Smooth muscle cell (in vitro differentiated cells): ENCODE measurements at regions not wholly inside any gene's neighbourhood (a gene's known extent, or its start where the extent isn't known, plus 50 kb on each side); places are given as distances from the start of the nearest gene placed in this dataset.

Experiments
- DNase-seq: peaks from one replicate; lab custom pipeline; 2025; ENCODE audit not compliant: unreplicated experiment; lab: John Stamatoyannopoulos, UW
- H2AFZ ChIP-seq: fragments of 200-600 bp; sonication (generic); 2 replicates; pipeline ENCODE4 v1.6.0; 2016; ENCODE audit warnings: antibody characterized with exemption, low read depth, mild to moderate bottlenecking
- H3F3A ChIP-seq: fragments of 200-600 bp; sonication (generic); 2 replicates; pipeline ENCODE4 v1.6.0; 2017; ENCODE audit warnings: antibody characterized with exemption, low read depth
- H3K27ac ChIP-seq: fragments of 200-600 bp; sonication (generic); 2 replicates; pipeline ENCODE4 v1.5.1; 2016; ENCODE audit warnings: low read depth, mild to moderate bottlenecking
- H3K27me3 ChIP-seq: fragments of 200-600 bp; sonication (generic); 2 replicates; pipeline ENCODE4 v1.6.1; 2016; ENCODE audit warnings: low read depth, mild to moderate bottlenecking
- H3K36me3 ChIP-seq: fragments of 200-600 bp; sonication (generic); 2 replicates; pipeline ENCODE4 v1.5.1; 2016; ENCODE audit warnings: low read depth
- H3K4me1 ChIP-seq: fragments of 200-600 bp; sonication (generic); 2 replicates; pipeline ENCODE4 v1.5.1; 2016; ENCODE audit warnings: low read depth
- H3K4me2 ChIP-seq: fragments of 200-600 bp; sonication (generic); 2 replicates; pipeline ENCODE4 v1.6.0; 2016; ENCODE audit warnings: mild to moderate bottlenecking
- H3K4me3 ChIP-seq: fragments of 200-600 bp; sonication (generic); 2 replicates; pipeline ENCODE4 v1.5.1; 2016; ENCODE audit warnings: mild to moderate bottlenecking
- H3K79me2 ChIP-seq: fragments of 200-600 bp; sonication (generic); 2 replicates; pipeline ENCODE4 v1.6.0; 2016; ENCODE audit warnings: low read depth, mild to moderate bottlenecking
- H3K9ac ChIP-seq: fragments of 200-600 bp; sonication (generic); 2 replicates; pipeline ENCODE4 v1.6.0; 2016; ENCODE audit warnings: low read depth
- H3K9me3 ChIP-seq: fragments of 200-600 bp; sonication (generic); replicated peaks from 2 replicates; pipeline ENCODE4 v1.5.1; 2016; ENCODE audit warnings: low read depth
- H4K20me1 ChIP-seq: fragments of 200-600 bp; sonication (generic); 2 replicates; pipeline ENCODE4 v1.6.0; 2016; ENCODE audit warnings: low read depth
- CTCF ChIP-seq: fragments of 200-600 bp; sonication (generic); IDR thresholded peaks from 2 replicates; pipeline ENCODE4 v1.5.1; 2017; ENCODE audit warnings: borderline replicate concordance, mild to moderate bottlenecking, antibody characterized with exemption; ENCODE audit not compliant: insufficient read depth, poor library complexity, severe bottlenecking
- WGBS: methylation state at CpG from one replicate; pipeline ENCODE4 v1.1.7; 2016; ENCODE audit warnings: low lambda C conversion rate; 5-methylcytosine and 5-hydroxymethylcytosine counted together

- WGBS, result 67% methylated on average over 3 of the region's 3 CpGs
- DNase-seq, result no peak
These were observed 738.6 kb upstream of the NR2F2 start for GRCh38 chr15:95591886-95592285.

GRCh38 chr15:95594496-95594895 is 736.0 kb upstream of the NR2F2 start:
- DNase-seq, result no peak
- no peaks in the 10 kb centered on the region for H4K20me1 ChIP-seq

More at GRCh38 chr15:95591886-95592285, 738.6 kb upstream of the NR2F2 start:
- Histone ChIP-seq H3F3A (no peaks in the 10 kb centered on the region), H3K9me3 (no peaks in the 10 kb centered on the region), H2AFZ (no peak overlapping the region), H3K36me3 (no peaks in the 10 kb centered on the region), H3K4me3 (no peak overlapping the region), H3K27me3 (no peaks in the 10 kb centered on the region), H3K4me1 (peaks cover 2% of the 10 kb centered on the region), H3K9ac (no peak overlapping the region), H3K4me2 (no peak overlapping the region), H3K27ac (no peak overlapping the region), H3K79me2 (no peaks in the 10 kb centered on the region), H4K20me1 (no peaks in the 10 kb centered on the region)
- TF ChIP-seq CTCF, result no peak

GRCh38 chr15:95595759-95596158 is 734.7 kb upstream of the NR2F2 start:
- H2AFZ ChIP-seq, result no peak overlapping the region
- H4K20me1 ChIP-seq, result no peaks in the 10 kb centered on the region
- no peak overlapping the region for H3K27ac ChIP-seq
- peaks cover 5% of the 10 kb centered on the region for H3K4me1 ChIP-seq
- H3K9me3 ChIP-seq, result no peaks in the 10 kb centered on the region
- DNase-seq, result no peak
- no peak for TF ChIP-seq CTCF
- H3K4me2 ChIP-seq, result no peak overlapping the region
- H3K9ac ChIP-seq, result no peak overlapping the region
- no peaks in the 10 kb centered on the region for H3K36me3 ChIP-seq
- H3K79me2 ChIP-seq, result no peaks in the 10 kb centered on the region
- H3K4me3 ChIP-seq, result no peak overlapping the region
- no peaks in the 10 kb centered on the region for H3K27me3 ChIP-seq
- H3F3A ChIP-seq, result no peaks in the 10 kb centered on the region

More at GRCh38 chr15:95594496-95594895, 736.0 kb upstream of the NR2F2 start:
- Histone ChIP-seq H3K9ac (no peak overlapping the region), H3K79me2 (no peaks in the 10 kb centered on the region), H3K4me3 (no peak overlapping the region), H3K4me1 (peaks cover 5% of the 10 kb centered on the region), H3K27me3 (no peaks in the 10 kb centered on the region), H3K4me2 (no peak overlapping the region), H3F3A (no peaks in the 10 kb centered on the region), H3K9me3 (no peaks in the 10 kb centered on the region), H2AFZ (no peak overlapping the region), H3K36me3 (no peaks in the 10 kb centered on the region), H3K27ac (no peak overlapping the region)
- TF ChIP-seq CTCF, result no peak
- WGBS, result 78% methylated on average over 4 of the region's 4 CpGs

GRCh38 chr15:95596496-95596895 is 734.0 kb upstream of the NR2F2 start:
- 85% methylated on average over 6 of the region's 6 CpGs for WGBS
- H3F3A ChIP-seq, result no peaks in the 10 kb centered on the region
- no peak for DNase-seq

More at GRCh38 chr15:95596496-95596895, 734.0 kb upstream of the NR2F2 start:
- peaks cover 5% of the 10 kb centered on the region for H3K4me1 ChIP-seq
- no peak for TF ChIP-seq CTCF
- H3K79me2 ChIP-seq, result no peaks in the 10 kb centered on the region
- H3K9me3 ChIP-seq, result no peaks in the 10 kb centered on the region
- no peak overlapping the region for H3K27ac ChIP-seq
- H2AFZ ChIP-seq, result no peak overlapping the region
- no peak overlapping the region for H3K4me2 ChIP-seq
- H3K9ac ChIP-seq, result no peak overlapping the region
- H3K27me3 ChIP-seq, result no peaks in the 10 kb centered on the region
- H3K4me3 ChIP-seq, result no peak overlapping the region
- H4K20me1 ChIP-seq, result no peaks in the 10 kb centered on the region
- no peaks in the 10 kb centered on the region for H3K36me3 ChIP-seq
